RWPE1 (cell line): ENCODE measurements at regions not wholly inside any gene's neighbourhood (a gene's known extent, or its start where the extent isn't known, plus 50 kb on each side); places are given as distances from the start of the nearest gene placed in this dataset.

Source experiments
- CTCF ChIA-PET: fragments of 350-600 bp; sonication (Branson Sonifier 250); formaldehyde crosslinking; extraction: SDS; loops from one replicate; lab custom pipeline; 2021; lab: Yijun Ruan, JAX
- POLR2A ChIA-PET: fragments of 400-600 bp; formaldehyde crosslinking; extraction: SDS; loops from one replicate; lab custom pipeline; 2020; ENCODE audit warnings: antibody characterized with exemption; ENCODE audit not compliant: low non-redundant PET; lab: Yijun Ruan, JAX
- DNase-seq: peaks from one replicate; pipeline ENCODE4 v3.0.0; 2012; ENCODE audit warnings: low spot score
- H3K27ac ChIP-seq: fragments of 450-650 bp; 2 replicates; pipeline ENCODE4 v1.5.1; 2017
- TF ChIP-seq, protein P1 (sequence below): fragments of 450-650 bp; conservative IDR thresholded peaks from 2 replicates; pipeline ENCODE4 v1.5.1; 2017; ENCODE audit warnings: low read depth, mild to moderate bottlenecking

DNA sequence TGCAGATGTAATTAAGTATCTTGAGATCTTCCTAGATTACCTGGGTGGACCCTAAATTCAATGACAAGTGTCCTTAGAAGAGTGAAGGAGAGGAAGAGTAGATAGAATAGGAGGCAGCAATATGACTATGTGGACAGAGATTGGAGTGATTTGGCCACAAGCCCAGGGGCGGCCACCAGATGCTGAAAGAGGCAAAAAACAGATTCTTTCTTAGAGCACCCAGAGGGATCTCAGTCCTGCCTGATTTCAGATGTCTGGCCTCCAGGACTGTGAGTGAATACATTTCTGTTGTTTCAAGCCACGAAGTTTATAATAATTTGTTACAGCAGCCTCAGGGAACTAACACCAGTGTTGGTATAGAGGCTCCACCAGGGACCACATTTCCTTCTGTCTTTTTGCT, 67.3 kb downstream of the DACT1 start:
- H3K27ac ChIP-seq: no peak overlapping the region
- TF ChIP-seq, protein P1, sequence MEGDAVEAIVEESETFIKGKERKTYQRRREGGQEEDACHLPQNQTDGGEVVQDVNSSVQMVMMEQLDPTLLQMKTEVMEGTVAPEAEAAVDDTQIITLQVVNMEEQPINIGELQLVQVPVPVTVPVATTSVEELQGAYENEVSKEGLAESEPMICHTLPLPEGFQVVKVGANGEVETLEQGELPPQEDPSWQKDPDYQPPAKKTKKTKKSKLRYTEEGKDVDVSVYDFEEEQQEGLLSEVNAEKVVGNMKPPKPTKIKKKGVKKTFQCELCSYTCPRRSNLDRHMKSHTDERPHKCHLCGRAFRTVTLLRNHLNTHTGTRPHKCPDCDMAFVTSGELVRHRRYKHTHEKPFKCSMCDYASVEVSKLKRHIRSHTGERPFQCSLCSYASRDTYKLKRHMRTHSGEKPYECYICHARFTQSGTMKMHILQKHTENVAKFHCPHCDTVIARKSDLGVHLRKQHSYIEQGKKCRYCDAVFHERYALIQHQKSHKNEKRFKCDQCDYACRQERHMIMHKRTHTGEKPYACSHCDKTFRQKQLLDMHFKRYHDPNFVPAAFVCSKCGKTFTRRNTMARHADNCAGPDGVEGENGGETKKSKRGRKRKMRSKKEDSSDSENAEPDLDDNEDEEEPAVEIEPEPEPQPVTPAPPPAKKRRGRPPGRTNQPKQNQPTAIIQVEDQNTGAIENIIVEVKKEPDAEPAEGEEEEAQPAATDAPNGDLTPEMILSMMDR: no peak
- POLR2A ChIA-PET: no interaction called here
- CTCF ChIA-PET: no interaction called here
- DNase-seq: no peak

- no peak for DNase-seq
These were observed 70.2 kb downstream of the DACT1 start for GRCh38 chr14:58707949-58708348.

GRCh38 chr14:58709949-58710348, 72.2 kb downstream of the DACT1 start:
- CTCF ChIA-PET: interaction anchor here (0.6 to 1.0 kb wide), 2 partner anchors 22 to 503 kb away, joined by 3 read pairs; no protein-coding TSS in a partner anchor
- DNase-seq: no peak
- TF ChIP-seq, protein P1: no peak
- H3K27ac ChIP-seq: no peak overlapping the region
- POLR2A ChIA-PET: no interaction called here

More at GRCh38 chr14:58707949-58708348, 70.2 kb downstream of the DACT1 start:
- TF ChIP-seq, protein P1: no peak
- H3K27ac ChIP-seq: no peak overlapping the region
- ChIA-PET POLR2A (no interaction called here), CTCF (no interaction called here)

GRCh38 chr14:58711382-58711781, 73.6 kb downstream of the DACT1 start:
- ChIA-PET CTCF (interaction anchor here (0.7 kb wide), 1 partner anchor 31 kb away, joined by 4 read pairs; no protein-coding TSS in a partner anchor), POLR2A (no interaction called here)
- H3K27ac ChIP-seq: no peak overlapping the region
- TF ChIP-seq, protein P1: no peak
- no peak for DNase-seq

DNA sequence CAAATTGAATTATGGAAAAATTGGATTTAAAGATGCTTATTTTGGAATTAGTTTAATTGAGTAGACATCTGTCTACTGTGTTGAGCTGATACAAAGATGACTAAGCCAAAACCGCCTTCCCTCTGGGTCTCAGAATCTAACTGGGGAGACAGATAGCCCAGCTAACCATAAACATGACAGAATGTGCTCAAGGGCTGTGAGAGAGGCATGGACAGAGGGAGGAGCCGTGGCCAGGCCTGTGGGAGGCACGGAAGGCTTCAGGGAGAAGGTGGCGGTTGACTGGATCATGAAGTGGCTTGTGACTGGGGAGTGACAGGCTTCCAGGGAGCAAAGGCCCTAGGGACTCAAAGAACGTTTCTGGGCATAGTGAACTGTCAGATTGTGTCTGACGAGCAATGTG, 74.6 kb downstream of the DACT1 start:
- TF ChIP-seq, protein P1: no peak
- ChIA-PET CTCF (no interaction called here), POLR2A (no interaction called here)
- no peak for DNase-seq
- H3K27ac ChIP-seq: no peak overlapping the region

GRCh38 chr14:58713677-58714076, 75.9 kb downstream of the DACT1 start:
- TF ChIP-seq, protein P1: no peak

GRCh38 chr14:58716706-58717105, 78.9 kb downstream of the DACT1 start:
- TF ChIP-seq, protein P1: no peak
- ChIA-PET POLR2A (no interaction called here), CTCF (no interaction called here)
- DNase-seq: no peak
- H3K27ac ChIP-seq: no peak overlapping the region

More at GRCh38 chr14:58713677-58714076, 75.9 kb downstream of the DACT1 start:
- ChIA-PET CTCF (no interaction called here), POLR2A (no interaction called here)
- DNase-seq: no peak
- no peak overlapping the region for H3K27ac ChIP-seq
